ENCODE measurements at regions not wholly inside any gene's neighbourhood (a gene's known extent, or its start where the extent isn't known, plus 50 kb on each side); places are given as distances from the start of the nearest gene placed in this dataset.
A peak's percentile ranks its signal among the peaks of the same experiment; 100 is the strongest.
"Not testable (repeated sequence)": the region's sequence is repeated elsewhere in the genome, so short reads cannot be mapped to it uniquely, and the experiment has no call there.

DNA sequence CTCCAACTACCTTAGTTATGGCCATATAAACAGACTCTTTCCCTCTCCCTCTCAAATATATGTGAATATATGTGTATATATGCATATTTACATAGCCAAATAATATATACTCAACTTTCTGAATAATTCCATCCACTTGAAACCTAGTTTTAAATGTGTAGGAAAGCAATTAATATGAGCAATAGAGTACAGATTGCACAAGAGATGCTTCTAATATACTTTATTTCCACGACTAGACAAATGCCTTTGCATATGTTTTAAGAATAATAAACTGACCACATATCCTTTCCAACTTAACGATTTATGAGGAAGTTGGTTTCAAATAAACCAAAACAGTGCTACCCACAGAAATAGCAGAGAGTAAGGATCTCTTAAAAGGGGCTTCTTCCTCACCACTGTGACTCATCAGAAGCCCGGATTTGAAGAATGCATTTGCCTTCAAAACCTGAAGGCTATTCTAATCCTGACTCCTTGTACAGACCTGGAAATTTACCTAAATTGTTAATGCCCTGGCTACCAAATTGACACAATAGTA, 266.3 kb downstream of the AHR start:
- H3K4me2 ChIP-seq (ENCODE audit: low read length), result peak overlapping the region; percentile 8
- H3K9me3 ChIP-seq (replicated peaks; ENCODE audit: low read length), result no peaks in the 10 kb centered on the region
- H3K27me3 ChIP-seq (ENCODE audit: control insufficient read depth, insufficient read depth, low read length), result no peaks in the 10 kb centered on the region
- peaks cover 22% of the 10 kb centered on the region for H3K4me1 ChIP-seq (ENCODE audit: control insufficient read depth, insufficient read depth, low read length)
- no peak overlapping the region for H3K4me3 ChIP-seq (ENCODE audit: low read length)
- peak overlapping the region; percentile 13 for H3K9ac ChIP-seq (ENCODE audit: low read depth, low read length)
- no peaks in the 10 kb centered on the region for H3K36me3 ChIP-seq (ENCODE audit: insufficient read depth, low read length)

DNA sequence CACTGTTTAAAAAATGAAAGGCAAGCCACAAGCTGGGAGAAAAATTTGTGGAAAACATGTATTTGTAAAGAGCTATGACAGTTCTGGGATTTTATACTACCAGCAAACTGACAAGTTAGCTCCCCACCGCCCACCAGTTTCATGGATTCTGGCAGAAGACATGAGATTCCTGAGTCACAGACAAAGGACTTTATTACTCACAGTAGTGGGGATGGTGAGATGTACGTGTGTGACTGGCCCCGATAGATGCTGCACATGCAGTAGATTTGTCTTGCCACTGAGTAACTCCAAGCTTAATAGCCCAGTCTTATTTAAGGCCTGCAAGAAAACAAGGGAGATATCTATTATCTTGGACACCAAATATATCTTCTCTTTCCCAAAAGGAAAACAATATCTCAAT, 281.7 kb downstream of the AHR start:
- Histone ChIP-seq H3K4me1 (ENCODE audit: control insufficient read depth, insufficient read depth, low read length) (peaks cover 11% of the 10 kb centered on the region), H3K4me2 (ENCODE audit: low read length) (peak overlapping the region; percentile 57), H3K4me3 (ENCODE audit: low read length) (no peak overlapping the region), H3K9ac (ENCODE audit: low read depth, low read length) (peak overlapping the region; percentile 48), H3K36me3 (ENCODE audit: insufficient read depth, low read length) (no peaks in the 10 kb centered on the region), H3K9me3 (replicated peaks; ENCODE audit: low read length) (peaks cover 9% of the 10 kb centered on the region), H3K27me3 (ENCODE audit: control insufficient read depth, insufficient read depth, low read length) (no peaks in the 10 kb centered on the region)

DNA sequence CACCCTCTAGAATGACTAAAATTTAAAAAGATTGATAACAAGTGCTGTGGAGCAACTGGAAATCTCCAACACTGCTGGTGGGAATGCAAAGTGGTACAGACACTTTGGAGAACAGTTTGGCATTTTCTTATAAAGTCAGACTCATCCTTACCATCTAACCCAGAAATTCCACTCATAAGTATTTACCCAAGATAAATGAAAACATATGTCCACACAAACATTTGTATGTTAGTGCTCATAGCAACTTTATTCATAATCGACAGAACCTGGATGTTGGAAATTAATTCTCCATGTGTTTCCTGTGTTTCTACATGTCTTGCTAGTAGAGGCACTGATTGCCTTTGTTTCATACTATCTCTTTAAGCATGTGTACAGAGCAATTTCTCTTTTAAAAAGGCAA, 282.4 kb downstream of the AHR start:
- no peaks in the 10 kb centered on the region for H3K27me3 ChIP-seq (ENCODE audit: control insufficient read depth, insufficient read depth, low read length)
- H3K4me2 ChIP-seq (ENCODE audit: low read length), result no peak overlapping the region
- H3K4me3 ChIP-seq (ENCODE audit: low read length), result no peak overlapping the region
- peaks cover 9% of the 10 kb centered on the region for H3K9me3 ChIP-seq (replicated peaks; ENCODE audit: low read length)
- H3K9ac ChIP-seq (ENCODE audit: low read depth, low read length), result no peak overlapping the region
- no peaks in the 10 kb centered on the region for H3K36me3 ChIP-seq (ENCODE audit: insufficient read depth, low read length)
- peaks cover 11% of the 10 kb centered on the region for H3K4me1 ChIP-seq (ENCODE audit: control insufficient read depth, insufficient read depth, low read length)

DNA sequence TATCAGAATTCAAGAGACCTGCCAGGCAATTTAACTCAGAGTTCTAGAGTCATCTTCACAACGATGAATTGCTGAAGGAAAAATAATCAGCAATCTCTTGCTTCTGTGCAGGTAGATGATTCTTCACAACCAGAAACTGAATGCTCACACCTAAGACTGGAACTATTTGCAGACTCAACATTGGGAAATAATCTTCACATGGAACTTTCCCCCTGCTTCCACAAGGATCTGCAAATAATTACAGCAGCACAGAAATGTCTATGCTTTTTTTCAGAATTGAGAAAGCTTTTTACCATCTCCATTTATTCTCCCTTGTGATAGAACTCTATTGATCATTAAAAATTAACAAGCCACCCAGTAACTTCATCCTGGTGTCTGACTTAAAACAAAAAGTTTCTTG, 282.8 kb downstream of the AHR start:
- Histone ChIP-seq H3K4me3 (ENCODE audit: low read length) (no peak overlapping the region), H3K4me2 (ENCODE audit: low read length) (no peak overlapping the region), H3K4me1 (ENCODE audit: control insufficient read depth, insufficient read depth, low read length) (peaks cover 11% of the 10 kb centered on the region), H3K27me3 (ENCODE audit: control insufficient read depth, insufficient read depth, low read length) (no peaks in the 10 kb centered on the region), H3K9me3 (replicated peaks; ENCODE audit: low read length) (peaks cover 9% of the 10 kb centered on the region), H3K36me3 (ENCODE audit: insufficient read depth, low read length) (no peaks in the 10 kb centered on the region), H3K9ac (ENCODE audit: low read depth, low read length) (no peak overlapping the region)

DNA sequence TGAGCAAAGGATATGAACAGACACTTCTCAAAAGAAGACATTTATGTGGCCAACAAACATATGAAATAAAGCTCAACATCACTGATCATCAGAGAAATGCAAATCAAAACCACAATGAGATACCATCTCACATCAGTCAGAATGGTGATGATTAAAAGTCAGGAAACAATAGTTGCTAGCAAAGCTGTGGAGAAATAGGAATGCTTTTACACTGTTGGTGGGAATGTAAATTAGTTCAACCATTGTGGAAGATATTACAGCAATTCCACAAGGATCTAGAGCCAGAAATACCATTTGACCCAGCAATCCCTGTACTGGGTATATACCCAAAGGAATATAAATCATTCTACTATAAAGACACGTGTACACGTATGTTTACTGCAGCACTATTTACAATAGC, 284.2 kb downstream of the AHR start:
- peaks cover 11% of the 10 kb centered on the region for H3K4me1 ChIP-seq (ENCODE audit: control insufficient read depth, insufficient read depth, low read length)
- not testable (repeated sequence) for H3K9ac ChIP-seq (ENCODE audit: low read depth, low read length); H3K27me3 ChIP-seq (ENCODE audit: control insufficient read depth, insufficient read depth, low read length); H3K36me3 ChIP-seq (ENCODE audit: insufficient read depth, low read length); H3K4me2 ChIP-seq (ENCODE audit: low read length); H3K4me3 ChIP-seq (ENCODE audit: low read length); H3K9me3 ChIP-seq (replicated peaks; ENCODE audit: low read length)

DNA sequence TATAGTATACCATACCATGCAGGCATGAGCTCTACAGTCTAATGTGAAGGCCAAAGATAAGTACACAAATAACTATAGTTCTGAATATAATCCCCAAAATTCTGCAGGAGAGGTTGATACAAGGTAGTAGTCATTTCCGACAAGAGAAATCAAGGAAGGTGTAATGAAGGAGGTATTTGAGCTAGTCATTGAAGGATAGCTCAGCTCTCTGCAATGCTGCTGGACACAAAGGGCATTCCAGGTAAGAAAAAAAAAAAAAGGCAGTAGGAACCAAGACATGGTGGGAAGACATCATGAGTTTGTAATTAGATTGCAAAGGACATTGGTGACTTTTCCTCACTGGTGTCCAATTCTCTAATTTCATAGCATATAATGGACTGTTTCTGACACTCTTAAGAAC, 285.3 kb downstream of the AHR start:
- Histone ChIP-seq H3K9me3 (replicated peaks; ENCODE audit: low read length) (no peaks in the 10 kb centered on the region), H3K27me3 (ENCODE audit: control insufficient read depth, insufficient read depth, low read length) (no peaks in the 10 kb centered on the region), H3K9ac (ENCODE audit: low read depth, low read length) (no peak overlapping the region), H3K4me2 (ENCODE audit: low read length) (no peak overlapping the region), H3K36me3 (ENCODE audit: insufficient read depth, low read length) (no peaks in the 10 kb centered on the region), H3K4me3 (ENCODE audit: low read length) (no peak overlapping the region), H3K4me1 (ENCODE audit: control insufficient read depth, insufficient read depth, low read length) (peaks cover 11% of the 10 kb centered on the region)

DNA sequence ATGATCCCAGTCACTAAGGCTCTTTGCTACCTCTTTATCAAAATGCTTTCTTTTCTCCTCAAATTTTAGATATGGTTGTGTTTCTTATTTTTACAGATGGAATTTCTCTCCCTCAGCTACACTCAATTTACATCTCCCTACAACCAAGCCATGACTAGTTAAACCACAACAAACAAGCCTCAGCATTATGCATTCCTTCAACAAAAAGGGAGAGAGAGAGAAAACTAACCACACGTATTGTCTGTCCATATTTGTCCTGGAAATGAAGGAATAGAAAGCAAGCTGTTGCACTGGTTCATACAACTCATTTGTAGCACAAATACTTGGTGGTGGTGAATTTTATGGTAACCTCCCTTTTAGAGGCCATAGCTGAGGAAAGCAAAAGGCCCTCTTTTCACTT, 286.4 kb downstream of the AHR start:
- Histone ChIP-seq H3K4me3 (ENCODE audit: low read length) (no peak overlapping the region), H3K9me3 (replicated peaks; ENCODE audit: low read length) (no peaks in the 10 kb centered on the region), H3K27me3 (ENCODE audit: control insufficient read depth, insufficient read depth, low read length) (no peaks in the 10 kb centered on the region)

DNA sequence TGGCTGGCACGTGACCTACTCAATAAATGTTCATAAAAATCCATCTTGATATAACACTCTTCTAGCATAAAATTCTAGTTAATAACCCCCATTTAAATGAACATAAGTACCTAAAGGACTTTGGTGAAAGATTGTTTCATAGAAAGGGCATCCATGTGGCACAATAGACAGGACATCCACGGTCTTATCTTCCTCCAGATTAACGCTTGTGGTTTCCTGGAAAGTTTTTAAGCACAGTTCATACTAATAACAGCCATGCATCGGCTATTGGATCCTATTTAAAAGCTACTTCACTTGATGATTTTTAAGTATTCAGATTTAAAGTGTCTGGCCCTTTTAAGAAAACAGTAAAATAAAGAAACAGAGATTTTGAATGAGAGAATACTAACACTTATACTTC, 288.3 kb downstream of the AHR start:
- no peaks in the 10 kb centered on the region for H3K9me3 ChIP-seq (replicated peaks; ENCODE audit: low read length)
- H3K4me3 ChIP-seq (ENCODE audit: low read length), result no peak overlapping the region
- no peaks in the 10 kb centered on the region for H3K36me3 ChIP-seq (ENCODE audit: insufficient read depth, low read length)
- H3K4me2 ChIP-seq (ENCODE audit: low read length), result no peak overlapping the region
- H3K27me3 ChIP-seq (ENCODE audit: control insufficient read depth, insufficient read depth, low read length), result no peaks in the 10 kb centered on the region
- H3K9ac ChIP-seq (ENCODE audit: low read depth, low read length), result no peak overlapping the region
- H3K4me1 ChIP-seq (ENCODE audit: control insufficient read depth, insufficient read depth, low read length), result no peaks in the 10 kb centered on the region

More for the DNA sequence above, 286.4 kb downstream of the AHR start:
- Histone ChIP-seq H3K36me3 (ENCODE audit: insufficient read depth, low read length) (no peaks in the 10 kb centered on the region), H3K4me2 (ENCODE audit: low read length) (no peak overlapping the region), H3K4me1 (ENCODE audit: control insufficient read depth, insufficient read depth, low read length) (peaks cover 6% of the 10 kb centered on the region), H3K9ac (ENCODE audit: low read depth, low read length) (no peak overlapping the region)

DNA sequence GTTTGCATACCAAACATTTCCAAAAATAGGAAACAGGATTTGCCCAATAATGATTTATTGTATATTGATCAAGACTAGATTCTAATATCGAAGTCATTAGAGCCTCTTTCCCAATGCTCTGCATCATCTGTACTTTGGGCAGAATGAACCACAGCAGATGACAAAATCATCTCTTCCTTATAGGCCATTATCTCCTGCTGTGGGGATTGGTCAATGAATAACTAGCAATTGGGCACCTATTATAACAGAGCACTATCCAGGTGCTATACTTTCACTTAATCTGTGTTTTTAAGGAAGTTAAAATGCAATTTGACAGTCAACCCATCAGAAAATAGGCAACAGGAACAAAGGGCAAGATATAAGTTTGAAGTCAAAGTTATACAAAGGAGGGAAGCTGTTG, 290.3 kb downstream of the AHR start:
- H3K27me3 ChIP-seq (ENCODE audit: control insufficient read depth, insufficient read depth, low read length), result no peaks in the 10 kb centered on the region

DNA sequence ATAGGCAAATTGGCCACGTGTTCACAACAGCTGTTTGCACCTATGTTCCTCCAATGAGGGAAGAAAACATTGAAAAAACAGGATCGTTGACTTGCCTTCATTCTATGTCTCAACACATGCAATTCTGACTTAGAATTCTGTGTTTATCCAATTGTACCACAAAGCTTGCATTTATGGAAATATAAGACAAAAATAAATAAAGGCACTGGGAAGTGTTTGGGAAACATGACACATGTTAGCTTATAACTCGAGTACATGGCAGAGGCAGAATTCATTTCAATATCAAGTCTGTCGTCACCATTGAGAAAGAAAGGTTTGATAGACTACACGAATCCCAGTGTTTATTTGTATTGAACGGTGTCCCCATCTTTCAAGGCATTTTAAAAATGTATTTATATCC, 291.2 kb downstream of the AHR start:
- Histone ChIP-seq H3K4me3 (ENCODE audit: low read length) (no peak overlapping the region), H3K27me3 (ENCODE audit: control insufficient read depth, insufficient read depth, low read length) (no peaks in the 10 kb centered on the region), H3K9me3 (replicated peaks; ENCODE audit: low read length) (no peaks in the 10 kb centered on the region), H3K4me1 (ENCODE audit: control insufficient read depth, insufficient read depth, low read length) (no peaks in the 10 kb centered on the region), H3K4me2 (ENCODE audit: low read length) (no peak overlapping the region), H3K36me3 (ENCODE audit: insufficient read depth, low read length) (no peaks in the 10 kb centered on the region), H3K9ac (ENCODE audit: low read depth, low read length) (no peak overlapping the region)

More for the DNA sequence above, 290.3 kb downstream of the AHR start:
- Histone ChIP-seq H3K9ac (ENCODE audit: low read depth, low read length) (no peak overlapping the region), H3K4me1 (ENCODE audit: control insufficient read depth, insufficient read depth, low read length) (no peaks in the 10 kb centered on the region), H3K4me2 (ENCODE audit: low read length) (no peak overlapping the region), H3K36me3 (ENCODE audit: insufficient read depth, low read length) (no peaks in the 10 kb centered on the region), H3K9me3 (replicated peaks; ENCODE audit: low read length) (no peaks in the 10 kb centered on the region), H3K4me3 (ENCODE audit: low read length) (no peak overlapping the region)

DNA sequence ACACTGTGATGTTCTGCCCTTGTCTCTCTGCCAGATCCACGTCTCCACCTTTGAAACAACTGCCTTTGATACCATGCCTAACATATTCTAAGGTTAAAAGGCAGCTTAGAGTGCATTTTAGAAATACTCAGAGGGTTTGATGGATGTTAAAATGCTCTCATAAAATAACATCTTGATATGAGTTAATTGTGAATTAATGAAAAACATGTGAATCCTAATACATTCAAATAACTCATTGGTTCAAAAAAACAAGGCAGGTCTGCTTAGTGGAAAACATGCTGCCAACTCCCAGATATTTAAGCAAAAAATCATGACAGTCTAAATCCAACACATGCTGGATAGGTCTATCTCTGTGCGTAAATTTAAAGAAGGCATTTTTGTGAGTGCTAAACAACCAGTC, 291.8 kb downstream of the AHR start:
- Histone ChIP-seq H3K4me3 (ENCODE audit: low read length) (no peak overlapping the region), H3K36me3 (ENCODE audit: insufficient read depth, low read length) (no peaks in the 10 kb centered on the region), H3K9ac (ENCODE audit: low read depth, low read length) (no peak overlapping the region), H3K27me3 (ENCODE audit: control insufficient read depth, insufficient read depth, low read length) (no peaks in the 10 kb centered on the region), H3K4me1 (ENCODE audit: control insufficient read depth, insufficient read depth, low read length) (no peaks in the 10 kb centered on the region), H3K9me3 (replicated peaks; ENCODE audit: low read length) (no peaks in the 10 kb centered on the region), H3K4me2 (ENCODE audit: low read length) (no peak overlapping the region)

DNA sequence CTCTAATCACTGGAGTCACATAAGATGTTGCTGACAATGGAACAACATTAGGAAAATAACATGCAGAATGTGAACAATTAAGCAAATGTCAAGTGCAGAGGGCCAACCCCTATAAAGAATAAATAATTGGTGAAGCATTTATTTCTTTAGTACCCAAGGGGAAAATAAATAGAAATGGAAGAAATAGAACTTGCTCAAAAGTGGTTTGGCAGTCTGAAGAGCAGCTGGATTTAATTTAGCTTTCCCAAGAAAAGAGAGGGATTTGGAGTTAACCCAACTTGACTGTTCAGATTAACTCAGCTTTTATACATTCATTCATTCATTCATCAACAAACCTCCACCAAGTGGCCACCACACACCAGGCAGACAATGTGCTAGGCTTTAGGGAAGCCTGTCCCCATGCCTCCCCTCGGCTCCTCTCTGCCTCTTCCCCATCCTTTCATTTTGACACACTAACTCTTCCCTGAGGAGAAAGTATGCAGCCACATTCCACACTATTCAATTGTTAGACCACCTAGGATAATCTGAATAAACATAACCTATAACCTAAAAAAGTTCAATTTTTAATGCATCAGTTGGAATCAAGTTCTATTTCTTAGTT, 295.5 kb downstream of the AHR start:
- no peaks in the 10 kb centered on the region for H3K9me3 ChIP-seq (replicated peaks; ENCODE audit: low read length)
- H3K36me3 ChIP-seq (ENCODE audit: insufficient read depth, low read length), result no peaks in the 10 kb centered on the region
- no peak overlapping the region for H3K9ac ChIP-seq (ENCODE audit: low read depth, low read length)
- H3K4me1 ChIP-seq (ENCODE audit: control insufficient read depth, insufficient read depth, low read length), result peaks cover 5% of the 10 kb centered on the region
- H3K4me3 ChIP-seq (ENCODE audit: low read length), result no peak overlapping the region
- H3K4me2 ChIP-seq (ENCODE audit: low read length), result no peak overlapping the region
- H3K27me3 ChIP-seq (ENCODE audit: control insufficient read depth, insufficient read depth, low read length), result no peaks in the 10 kb centered on the region

Data from skeletal muscle satellite cell (primary cell).